NAMALWA (cell line): ENCODE measurements at regions not wholly inside any gene's neighbourhood (a gene's known extent, or its start where the extent isn't known, plus 50 kb on each side); places are given as distances from the start of the nearest gene placed in this dataset.

ENCODE experiments used
- DNase-seq: peaks from one replicate; pipeline ENCODE4 v3.0.0-alpha.2; 2015; ENCODE audit warnings: low spot score

GRCh38 chrX:39810901-39811300 lies 286.9 kb downstream of the BCOR start:
- DNase-seq, result no peak

DNA sequence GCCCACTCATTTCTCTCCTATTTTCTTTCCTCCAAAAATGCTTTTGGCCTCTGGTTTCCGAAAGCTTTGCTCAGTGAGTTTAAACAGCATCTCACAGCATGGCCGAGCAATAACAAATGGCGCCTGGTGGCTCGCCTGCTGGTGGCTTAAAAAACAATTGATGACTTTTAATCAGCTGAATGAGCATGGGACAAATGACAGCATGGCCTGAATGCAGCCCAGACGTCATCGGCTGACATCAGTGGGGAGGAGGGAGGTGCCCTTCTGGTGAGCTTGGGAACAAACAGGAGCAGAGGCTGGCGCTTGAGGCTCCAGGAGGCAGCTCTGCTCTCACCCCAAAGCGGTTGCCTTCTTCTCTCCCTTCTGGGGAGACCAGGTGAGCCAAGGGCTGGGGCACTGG lies 286.4 kb downstream of the BCOR start:
- DNase-seq, result no peak

DNA sequence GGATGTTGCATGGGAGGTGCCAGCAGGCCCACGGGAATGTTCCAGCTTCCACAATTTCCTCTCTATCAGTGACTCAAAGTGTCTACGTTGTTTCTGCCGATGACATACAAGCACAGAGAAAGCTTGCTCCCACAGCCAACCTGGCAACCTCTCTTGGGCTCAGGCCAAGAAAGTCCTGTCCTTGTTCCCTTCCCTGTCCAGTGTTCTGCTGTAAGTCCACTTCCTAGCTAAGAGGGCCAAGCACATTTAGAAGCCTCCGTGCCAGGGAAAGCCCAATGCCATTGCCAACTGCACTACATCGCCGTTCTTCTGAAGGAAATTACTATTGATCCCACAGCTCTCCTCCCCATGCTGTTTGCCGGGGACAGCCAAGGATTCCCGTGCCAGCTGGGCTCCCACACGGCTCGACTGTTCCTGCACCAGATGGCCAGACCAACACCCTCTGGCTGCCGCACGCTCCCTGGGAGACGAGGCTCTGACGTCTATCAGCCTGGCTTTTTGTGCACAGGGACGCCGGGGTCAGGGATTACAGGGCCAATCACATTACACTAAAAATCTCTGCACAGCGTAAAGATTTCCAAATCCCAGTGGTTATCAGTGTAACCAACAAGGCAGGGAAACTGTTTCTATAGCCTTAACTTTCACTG lies 284.0 kb downstream of the BCOR start:
- DNase-seq, result no peak

GRCh38 chrX:39814391-39814790 lies 283.4 kb downstream of the BCOR start:
- peak; percentile 42 for DNase-seq

- DNase-seq, result peak; percentile 80
These were observed 282.1 kb downstream of the BCOR start for GRCh38 chrX:39815631-39816030.

DNA sequence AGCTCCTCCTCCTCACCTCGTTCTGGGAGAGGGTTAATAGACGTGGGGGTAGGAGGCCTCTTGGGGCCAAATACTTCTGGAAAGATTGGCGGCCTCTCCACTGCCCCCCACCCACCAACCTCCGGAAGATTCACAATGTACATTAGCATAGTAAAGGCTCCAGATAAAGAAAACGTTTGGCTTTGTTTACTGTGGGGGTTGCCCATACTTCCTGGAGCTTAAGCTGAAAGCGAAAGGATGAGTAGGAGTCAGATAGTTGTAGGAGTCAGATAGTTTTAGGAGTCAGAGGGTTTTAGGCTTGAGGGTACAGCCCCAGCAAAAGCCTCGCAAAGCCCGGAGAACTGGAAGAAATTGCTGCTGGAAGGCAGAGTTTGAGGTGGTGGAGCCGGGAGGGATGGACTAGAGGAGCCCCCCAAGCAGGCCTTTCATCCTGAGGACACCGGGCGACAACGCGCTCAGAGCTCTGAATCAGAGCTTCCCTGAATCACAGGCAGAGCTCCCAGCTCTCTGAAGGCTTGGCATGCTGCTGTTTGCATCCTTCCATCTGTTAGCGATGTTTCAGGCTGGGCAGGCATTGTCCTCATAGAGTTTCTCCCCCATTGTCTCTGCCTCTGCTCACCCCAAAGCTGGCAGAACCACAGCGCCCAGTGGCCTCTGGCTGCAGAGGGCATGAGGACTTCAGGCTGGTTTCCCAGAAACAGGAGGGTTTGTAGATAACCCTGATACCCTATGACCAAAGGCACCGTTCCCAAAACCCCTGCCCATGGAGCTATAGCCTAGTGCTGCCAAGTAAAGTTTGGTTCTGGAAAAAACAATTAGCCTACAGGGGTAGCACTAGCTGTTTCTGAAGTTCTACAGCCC lies 280.7 kb downstream of the BCOR start:
- DNase-seq, result no peak

GRCh38 chrX:39817754-39818470 lies 279.8 kb downstream of the BCOR start:
- no peak for DNase-seq

- DNase-seq, result no peak
These were observed 279.0 kb downstream of the BCOR start for GRCh38 chrX:39818750-39819149.

- DNase-seq, result no peak
These were observed 277.6 kb downstream of the BCOR start for GRCh38 chrX:39819921-39820849.

- DNase-seq, result no peak
These were observed 276.6 kb downstream of the BCOR start for GRCh38 chrX:39820938-39821708.

DNA sequence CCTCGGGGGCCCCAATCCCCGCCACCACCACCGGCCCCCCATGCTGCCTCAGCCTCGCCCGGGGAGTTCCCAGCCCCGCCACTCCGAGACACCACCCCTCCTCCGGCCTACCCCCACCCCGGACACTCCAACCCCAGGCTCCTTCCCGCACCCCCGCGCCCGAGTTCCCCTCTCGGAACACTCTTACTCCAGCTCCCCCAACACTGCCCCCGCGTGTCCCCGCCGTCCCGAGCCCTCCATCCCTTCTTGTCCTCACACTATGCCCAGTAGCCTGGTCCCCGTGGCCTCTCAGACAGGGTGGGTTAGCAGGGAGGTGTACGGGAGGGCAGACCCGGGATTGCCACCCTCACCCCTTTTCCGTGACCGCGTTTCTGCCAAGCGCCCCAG lies 276.1 kb downstream of the BCOR start:
- no peak for DNase-seq

- no peak for DNase-seq
These were observed 275.5 kb downstream of the BCOR start for GRCh38 chrX:39822133-39822748.

DNA sequence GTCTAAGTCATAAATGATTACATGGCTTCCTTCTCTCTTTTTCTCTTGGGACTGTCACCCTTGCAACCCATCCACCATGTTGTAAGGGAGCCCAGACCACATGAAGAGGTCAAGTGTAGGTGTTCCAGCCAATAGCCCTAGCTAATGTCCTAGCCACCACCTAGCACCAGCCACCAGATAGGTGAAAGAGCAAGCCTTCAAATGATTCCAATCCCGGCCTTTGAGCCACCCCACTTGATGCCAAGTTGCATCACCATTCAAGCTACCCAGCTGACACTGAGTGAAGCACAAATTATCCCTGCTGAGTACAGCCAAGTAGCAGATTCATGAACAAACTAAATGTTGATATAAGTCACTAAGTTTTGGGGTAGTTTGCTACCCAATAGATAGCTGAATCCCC lies 274.3 kb downstream of the BCOR start:
- no peak for DNase-seq

GRCh38 chrX:39823854-39824253 lies 273.9 kb downstream of the BCOR start:
- DNase-seq, result no peak

DNA sequence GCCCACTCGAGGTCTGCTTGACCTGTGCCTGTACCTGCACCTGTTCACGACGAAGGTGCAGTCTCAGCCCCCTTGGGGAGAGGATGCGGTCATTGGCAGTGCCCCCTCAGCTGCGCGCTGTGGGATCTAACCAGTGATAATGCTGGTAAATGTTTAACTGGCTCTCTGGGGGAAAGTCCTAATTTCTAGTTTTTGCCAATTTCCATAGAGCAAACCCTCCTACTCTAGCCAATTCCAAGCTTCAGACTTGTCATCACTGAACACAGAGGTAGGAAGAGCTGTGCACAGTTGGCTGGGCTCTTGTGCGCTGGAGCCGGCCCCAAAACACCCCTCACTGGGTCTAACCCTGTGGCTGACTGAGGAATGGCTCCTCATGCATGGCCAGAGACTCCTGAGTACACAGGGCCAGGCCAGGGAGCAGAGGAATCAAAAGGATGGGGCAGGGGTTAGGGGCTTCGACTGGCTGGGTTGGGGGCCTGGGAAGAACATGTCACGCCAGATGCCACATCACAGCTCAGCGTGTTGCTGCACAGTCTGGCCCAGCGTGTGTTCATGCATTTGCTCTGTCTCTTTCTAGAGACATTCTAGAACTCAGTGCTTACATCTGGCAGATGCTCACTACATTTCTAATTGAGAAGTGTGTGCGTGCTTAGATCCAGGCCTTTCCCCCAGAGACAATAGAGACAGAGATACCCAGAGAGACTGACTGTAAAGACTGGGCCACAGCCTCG lies 270.8 kb downstream of the BCOR start:
- no peak for DNase-seq

GRCh38 chrX:39827951-39828350 lies 269.8 kb downstream of the BCOR start:
- peak; percentile 66 for DNase-seq

GRCh38 chrX:39828971-39829370 lies 268.8 kb downstream of the BCOR start:
- no peak for DNase-seq

GRCh38 chrX:39829965-39830364 lies 267.8 kb downstream of the BCOR start:
- DNase-seq, result no peak

DNA sequence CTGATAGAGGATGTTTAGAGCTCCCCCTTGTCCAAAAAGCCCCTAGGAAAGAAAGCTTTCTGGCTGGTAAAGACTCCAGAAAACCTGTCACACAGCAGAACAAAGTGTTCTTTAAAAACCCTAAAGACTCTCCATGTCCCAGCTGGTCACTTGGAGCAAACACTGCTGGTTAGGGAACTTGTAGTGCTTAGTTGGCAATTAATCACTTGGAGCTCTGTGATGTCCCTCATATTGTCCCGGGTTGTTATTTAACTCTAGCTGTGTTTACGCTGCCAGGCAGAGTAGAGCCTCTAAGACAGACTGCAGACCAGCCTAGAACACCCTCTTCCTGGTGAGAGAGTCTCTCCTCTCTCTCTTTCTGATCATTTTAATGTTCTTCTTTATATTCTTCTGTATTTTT lies 267.3 kb downstream of the BCOR start:
- no peak for DNase-seq

DNA sequence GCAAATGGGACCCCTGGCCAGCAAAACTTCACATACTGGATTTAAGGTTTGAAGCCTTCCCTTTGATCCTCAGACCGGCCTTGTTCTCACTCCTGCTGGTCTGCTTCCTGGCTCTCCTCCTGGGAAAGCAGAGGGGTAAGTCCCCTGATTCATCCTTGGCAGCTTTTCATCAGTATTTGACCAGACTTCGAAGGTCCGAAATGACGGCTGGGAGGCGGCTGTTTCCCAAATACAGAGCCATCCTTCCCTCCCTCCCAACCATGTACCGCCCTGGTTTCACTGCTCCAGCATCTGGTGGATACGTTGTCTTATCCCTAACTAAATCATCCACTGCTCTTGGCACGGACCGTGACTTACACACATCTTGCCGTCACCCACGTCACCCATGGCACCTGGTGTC lies 265.5 kb downstream of the BCOR start:
- DNase-seq, result no peak
